ENCODE measurements at regions not wholly inside any gene's neighbourhood (a gene's known extent, or its start where the extent isn't known, plus 50 kb on each side); places are given as distances from the start of the nearest gene placed in this dataset.

- TF ChIP-seq CTCF (conservative IDR thresholded peaks at IDR 0.05), result no peak
- no peak for TF ChIP-seq ZFX (IDR thresholded peaks at IDR 0.05)
Measured at GRCh38 chr4:58761563-58761962, 1651.4 kb upstream of the IGFBP7 start.
